ENCODE measurements at regions not wholly inside any gene's neighbourhood (a gene's known extent, or its start where the extent isn't known, plus 50 kb on each side); places are given as distances from the start of the nearest gene placed in this dataset.

DNA sequence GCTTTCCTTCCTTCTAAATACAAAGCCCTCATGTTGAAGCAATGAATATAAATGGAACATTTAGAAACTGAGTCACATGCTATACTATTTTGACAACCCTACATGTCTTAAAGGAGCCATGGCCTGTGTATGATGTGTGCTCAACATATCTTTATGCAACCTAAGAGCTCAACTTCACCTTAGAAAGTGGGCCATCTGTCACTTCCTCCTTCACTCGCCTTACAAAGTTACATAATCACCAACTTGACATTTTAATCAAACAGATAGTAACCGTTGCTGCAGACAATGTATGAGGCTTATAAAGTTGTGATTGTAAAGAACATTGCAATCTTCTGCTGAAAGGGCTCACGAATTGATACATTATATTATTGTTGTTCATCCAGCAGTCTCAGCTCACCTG lies 163.6 kb downstream of the SERPINI1 start:
- TF ChIP-seq, protein P1, sequence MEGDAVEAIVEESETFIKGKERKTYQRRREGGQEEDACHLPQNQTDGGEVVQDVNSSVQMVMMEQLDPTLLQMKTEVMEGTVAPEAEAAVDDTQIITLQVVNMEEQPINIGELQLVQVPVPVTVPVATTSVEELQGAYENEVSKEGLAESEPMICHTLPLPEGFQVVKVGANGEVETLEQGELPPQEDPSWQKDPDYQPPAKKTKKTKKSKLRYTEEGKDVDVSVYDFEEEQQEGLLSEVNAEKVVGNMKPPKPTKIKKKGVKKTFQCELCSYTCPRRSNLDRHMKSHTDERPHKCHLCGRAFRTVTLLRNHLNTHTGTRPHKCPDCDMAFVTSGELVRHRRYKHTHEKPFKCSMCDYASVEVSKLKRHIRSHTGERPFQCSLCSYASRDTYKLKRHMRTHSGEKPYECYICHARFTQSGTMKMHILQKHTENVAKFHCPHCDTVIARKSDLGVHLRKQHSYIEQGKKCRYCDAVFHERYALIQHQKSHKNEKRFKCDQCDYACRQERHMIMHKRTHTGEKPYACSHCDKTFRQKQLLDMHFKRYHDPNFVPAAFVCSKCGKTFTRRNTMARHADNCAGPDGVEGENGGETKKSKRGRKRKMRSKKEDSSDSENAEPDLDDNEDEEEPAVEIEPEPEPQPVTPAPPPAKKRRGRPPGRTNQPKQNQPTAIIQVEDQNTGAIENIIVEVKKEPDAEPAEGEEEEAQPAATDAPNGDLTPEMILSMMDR (IDR thresholded peaks at IDR 0.05): no peak
- H3K27me3 Mint-ChIP-seq (ENCODE audit: low read depth): peaks cover 28% of the 10 kb centered on the region
- H3K4me3 Mint-ChIP-seq (ENCODE audit: unreplicated experiment): no peak overlapping the region
- H3K36me3 Mint-ChIP-seq (ENCODE audit: low read depth): no peaks in the 10 kb centered on the region
- no peaks in the 10 kb centered on the region for H3K4me1 Mint-ChIP-seq (ENCODE audit: low read depth)
- DNase-seq (ENCODE audit: low spot score): no peak
- H3K27ac Mint-ChIP-seq (ENCODE audit: unreplicated experiment): no peak overlapping the region
- H3K9me3 Mint-ChIP-seq (ENCODE audit: low read depth): no peaks in the 10 kb centered on the region

DNA sequence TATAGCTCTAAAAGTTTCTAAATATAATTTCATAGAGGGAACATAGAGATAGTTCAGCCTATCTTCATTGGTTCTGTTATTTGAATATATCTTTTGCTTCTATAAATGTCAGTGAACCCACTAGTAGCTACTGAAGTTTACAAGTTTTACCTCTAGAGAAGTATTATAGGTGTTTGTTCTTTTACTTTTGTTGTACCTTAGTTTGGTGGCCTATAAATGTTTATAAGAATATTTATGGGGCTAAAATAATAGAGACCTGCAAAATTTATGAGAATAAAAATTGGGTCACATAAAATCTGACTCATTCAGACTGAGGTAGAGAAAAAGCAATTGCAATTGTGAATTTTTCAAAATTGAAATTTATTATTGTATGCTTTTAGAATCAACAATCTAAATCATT lies 162.6 kb downstream of the SERPINI1 start:
- H3K4me1 Mint-ChIP-seq (ENCODE audit: low read depth): no peaks in the 10 kb centered on the region
- no peak overlapping the region for H3K4me3 Mint-ChIP-seq (ENCODE audit: unreplicated experiment)
- H3K27ac Mint-ChIP-seq (ENCODE audit: unreplicated experiment): no peak overlapping the region
- peaks cover 19% of the 10 kb centered on the region for H3K27me3 Mint-ChIP-seq (ENCODE audit: low read depth)
- no peak for DNase-seq (ENCODE audit: low spot score)
- TF ChIP-seq, protein P1 (IDR thresholded peaks at IDR 0.05): no peak
- H3K9me3 Mint-ChIP-seq (ENCODE audit: low read depth): no peaks in the 10 kb centered on the region
- H3K36me3 Mint-ChIP-seq (ENCODE audit: low read depth): no peaks in the 10 kb centered on the region

DNA sequence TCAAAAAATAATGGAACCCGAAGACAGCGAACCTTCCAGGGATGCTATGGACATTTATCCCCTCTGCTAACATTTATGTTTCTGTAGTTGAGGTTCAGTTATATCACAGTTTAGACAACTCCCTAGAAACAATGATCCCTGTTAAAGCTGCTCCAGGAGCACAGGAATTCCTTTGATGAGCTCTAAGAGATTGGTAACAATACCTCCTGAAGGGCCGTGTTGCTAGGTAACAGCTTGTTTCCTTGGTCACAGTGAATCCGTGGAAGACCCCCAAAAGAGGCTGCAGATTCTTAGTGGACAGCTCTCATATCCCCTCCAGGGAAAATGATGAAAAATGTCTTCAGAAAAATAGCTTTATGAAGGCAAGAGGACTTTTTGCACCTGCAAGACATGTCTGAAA lies 160.2 kb downstream of the SERPINI1 start:
- Mint-ChIP-seq H3K27me3 (ENCODE audit: low read depth) (peaks cover 12% of the 10 kb centered on the region), H3K36me3 (ENCODE audit: low read depth) (no peaks in the 10 kb centered on the region), H3K4me3 (ENCODE audit: unreplicated experiment) (no peak overlapping the region), H3K27ac (ENCODE audit: unreplicated experiment) (no peak overlapping the region), H3K9me3 (ENCODE audit: low read depth) (no peaks in the 10 kb centered on the region), H3K4me1 (ENCODE audit: low read depth) (no peaks in the 10 kb centered on the region)
- no peak for DNase-seq (ENCODE audit: low spot score)
- TF ChIP-seq, protein P1 (IDR thresholded peaks at IDR 0.05): no peak

DNA sequence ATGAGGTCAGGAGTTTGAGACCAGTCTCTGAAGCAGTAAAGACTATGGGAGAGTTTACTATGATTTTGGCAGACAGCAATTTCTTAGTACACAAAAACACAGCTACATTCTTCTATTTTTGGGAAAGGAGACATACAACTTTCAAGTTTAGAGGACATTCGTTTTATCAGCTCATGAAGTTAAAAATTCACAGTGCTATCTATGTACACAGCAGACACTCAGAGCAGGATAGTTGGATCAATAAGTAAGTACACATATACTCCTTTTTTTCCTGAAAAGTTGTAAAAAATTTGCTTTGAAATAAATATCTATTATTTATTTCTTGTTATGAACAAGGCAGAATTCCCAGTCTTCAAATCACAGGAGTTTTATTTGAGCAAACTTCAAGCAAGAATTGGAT lies 159.7 kb downstream of the SERPINI1 start:
- TF ChIP-seq, protein P1 (IDR thresholded peaks at IDR 0.05): no peak
- DNase-seq (ENCODE audit: low spot score): no peak
- Mint-ChIP-seq H3K27ac (ENCODE audit: unreplicated experiment) (no peak overlapping the region), H3K4me1 (ENCODE audit: low read depth) (no peaks in the 10 kb centered on the region), H3K27me3 (ENCODE audit: low read depth) (peaks cover 12% of the 10 kb centered on the region), H3K4me3 (ENCODE audit: unreplicated experiment) (no peak overlapping the region), H3K36me3 (ENCODE audit: low read depth) (no peaks in the 10 kb centered on the region), H3K9me3 (ENCODE audit: low read depth) (no peaks in the 10 kb centered on the region)

DNA sequence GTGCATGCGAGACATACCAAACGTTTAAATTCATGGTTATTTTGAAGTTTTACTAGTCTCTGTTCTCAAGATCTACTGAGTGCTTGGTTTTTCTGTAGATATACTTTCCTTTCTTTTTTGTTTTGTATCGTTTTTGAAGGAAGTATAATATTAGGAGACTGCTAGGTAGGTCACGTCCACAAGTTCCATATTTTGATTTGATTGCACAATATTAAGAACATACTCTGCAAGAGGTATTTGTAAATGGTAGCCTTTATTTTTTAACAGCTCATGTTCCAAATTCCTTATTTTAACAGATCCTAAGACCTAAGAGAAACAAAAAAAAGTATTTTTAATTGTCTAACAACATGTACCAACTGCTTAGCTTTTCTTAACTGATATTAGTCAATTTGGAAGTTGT lies 156.7 kb downstream of the SERPINI1 start:
- Mint-ChIP-seq H3K27ac (ENCODE audit: unreplicated experiment) (no peak overlapping the region), H3K9me3 (ENCODE audit: low read depth) (no peaks in the 10 kb centered on the region), H3K4me1 (ENCODE audit: low read depth) (peaks cover under 1% of the 10 kb centered on the region), H3K36me3 (ENCODE audit: low read depth) (no peaks in the 10 kb centered on the region), H3K27me3 (ENCODE audit: low read depth) (peaks cover 8% of the 10 kb centered on the region), H3K4me3 (ENCODE audit: unreplicated experiment) (no peak overlapping the region)
- TF ChIP-seq, protein P1 (IDR thresholded peaks at IDR 0.05): no peak
- no peak for DNase-seq (ENCODE audit: low spot score)
